HG03460 (cell line): ENCODE measurements at regions not wholly inside any gene's neighbourhood (a gene's known extent, or its start where the extent isn't known, plus 50 kb on each side); places are given as distances from the start of the nearest gene placed in this dataset.

ENCODE experiments used
- ATAC-seq: cut with Tn5 transposase; IDR thresholded peaks from one replicate; pipeline ENCODE4 v1.9.1; 2021; ENCODE audit not compliant: unreplicated experiment

DNA sequence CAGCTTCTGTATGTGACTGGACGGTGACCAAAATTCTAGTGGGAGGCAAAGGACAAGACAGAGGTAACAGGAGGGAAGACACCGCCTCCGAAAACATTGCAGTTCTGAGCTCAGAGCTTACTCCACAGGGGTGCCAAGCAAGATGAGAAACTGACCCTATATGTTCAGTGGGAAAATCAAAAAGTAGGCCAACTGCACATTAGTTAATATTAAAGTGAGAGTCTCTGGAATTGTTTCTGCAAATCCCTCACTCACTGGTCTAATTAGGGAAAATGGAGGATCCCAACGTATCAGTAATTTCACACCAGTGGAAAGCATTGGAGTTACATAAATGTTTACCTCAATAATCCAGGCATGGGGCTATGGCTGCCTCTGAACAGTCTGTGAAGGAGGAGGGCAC lies 313.3 kb upstream of the KCNH8 start:
- no peak for ATAC-seq

DNA sequence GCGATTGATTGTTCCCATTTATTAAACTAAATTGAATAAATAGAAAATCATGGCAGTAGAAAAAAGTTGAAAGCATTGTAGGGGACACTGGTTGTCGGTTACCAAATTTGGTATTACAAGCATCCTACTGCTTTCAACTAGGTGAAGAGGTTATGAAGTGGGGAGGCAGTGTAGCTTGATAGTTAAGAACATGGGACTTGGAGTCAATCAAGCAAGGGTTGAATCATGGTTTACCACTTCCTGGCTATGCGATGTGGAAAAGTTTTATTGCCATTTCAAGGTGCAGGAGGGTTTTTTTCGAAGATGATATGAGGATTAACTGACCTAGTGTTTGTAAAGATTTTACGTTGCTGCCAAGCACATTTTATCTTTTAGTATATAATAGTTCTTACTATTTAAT lies 318.2 kb upstream of the KCNH8 start:
- ATAC-seq: no peak

DNA sequence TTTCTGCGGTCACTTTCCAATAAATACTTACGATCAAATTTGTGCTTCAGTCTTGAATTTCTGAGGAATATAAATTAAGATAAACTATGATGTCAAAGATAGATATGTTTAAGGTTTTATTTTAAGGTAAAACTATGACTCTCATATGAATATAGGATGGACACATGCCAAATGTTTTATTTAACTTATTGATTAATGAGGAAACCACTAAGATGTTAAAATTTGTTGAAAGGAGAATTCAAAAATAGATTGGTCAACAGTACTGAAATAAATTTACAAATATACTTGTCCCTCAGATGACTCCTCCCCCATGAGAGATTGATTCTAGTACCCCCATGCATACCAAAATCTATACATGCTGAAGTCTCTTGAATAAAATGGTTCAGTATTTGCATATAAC lies 319.7 kb upstream of the KCNH8 start:
- no peak for ATAC-seq

DNA sequence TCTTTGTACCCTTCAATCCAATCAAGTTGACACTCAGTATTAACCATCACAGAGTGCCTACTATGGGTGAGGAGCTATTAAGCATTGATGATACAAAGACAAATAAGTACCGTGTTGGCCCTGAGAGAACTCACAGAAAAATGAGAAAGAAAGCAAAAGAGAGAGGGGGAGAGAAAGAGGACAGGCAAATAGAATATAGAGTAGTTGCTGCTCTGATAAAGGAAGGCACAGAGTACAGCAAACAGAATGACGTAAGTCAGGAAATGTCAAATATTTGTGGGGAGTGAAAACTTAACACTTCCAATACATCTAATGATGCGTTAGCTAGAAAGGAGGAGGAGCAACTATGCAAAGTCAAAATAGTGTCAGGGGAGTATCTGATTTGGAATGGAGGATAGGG lies 320.6 kb upstream of the KCNH8 start:
- no peak for ATAC-seq

DNA sequence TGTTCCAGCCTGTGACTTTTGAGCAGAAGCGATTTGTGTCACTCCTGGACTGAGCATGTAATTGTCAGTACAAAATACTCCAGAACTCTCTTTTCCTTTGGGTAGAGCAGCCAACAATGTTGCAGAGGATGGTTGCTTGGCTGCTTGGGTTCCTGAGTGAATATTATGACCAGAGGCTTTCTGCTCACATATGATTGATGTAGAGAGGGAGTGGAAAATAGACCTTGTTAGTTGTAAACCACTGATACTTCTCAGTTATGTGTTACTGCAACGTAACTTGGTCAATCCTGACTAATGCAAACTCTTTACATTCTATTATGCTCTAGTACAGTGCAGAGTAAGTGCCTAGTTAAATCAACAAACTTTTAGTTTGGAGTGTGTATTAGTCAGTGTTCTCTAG lies 322.6 kb upstream of the KCNH8 start:
- no peak for ATAC-seq

DNA sequence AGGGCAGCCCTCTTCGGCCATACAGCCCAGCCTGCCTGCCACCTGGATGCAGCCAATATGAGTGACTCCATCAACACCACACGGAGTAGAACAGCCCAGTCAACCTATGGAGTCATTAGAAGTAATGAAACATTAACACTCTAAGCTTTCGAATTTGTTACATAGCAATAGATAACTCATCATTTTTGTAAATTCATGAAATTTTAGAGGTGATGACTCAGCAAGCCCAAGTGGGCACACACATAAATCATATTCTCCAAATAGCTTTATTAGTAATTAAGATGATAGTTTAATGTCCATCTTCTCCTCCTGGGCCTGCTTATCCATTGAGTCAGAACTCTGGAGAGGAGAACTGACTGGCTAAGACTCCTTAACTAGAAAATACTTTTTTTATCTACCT lies 335.0 kb upstream of the KCNH8 start:
- ATAC-seq: no peak

DNA sequence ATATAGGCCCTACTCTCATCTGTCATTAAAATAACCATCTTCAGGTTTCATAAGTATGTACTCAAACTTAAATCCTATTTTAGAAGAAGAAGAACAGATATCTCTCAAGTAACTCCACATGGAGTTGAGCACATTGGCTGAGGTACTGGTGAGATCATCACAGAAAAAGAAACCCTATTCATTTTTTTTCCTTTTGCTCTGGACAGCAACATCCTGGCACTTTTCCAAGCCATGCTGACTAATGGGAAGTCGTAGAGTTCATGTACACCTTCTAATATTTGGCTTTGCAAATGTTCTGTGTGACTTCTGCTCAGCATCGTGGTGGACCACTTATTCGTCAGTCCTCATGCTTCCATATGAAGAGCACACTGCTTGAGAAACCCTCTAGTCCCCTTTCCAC lies 336.0 kb upstream of the KCNH8 start:
- ATAC-seq: no peak

DNA sequence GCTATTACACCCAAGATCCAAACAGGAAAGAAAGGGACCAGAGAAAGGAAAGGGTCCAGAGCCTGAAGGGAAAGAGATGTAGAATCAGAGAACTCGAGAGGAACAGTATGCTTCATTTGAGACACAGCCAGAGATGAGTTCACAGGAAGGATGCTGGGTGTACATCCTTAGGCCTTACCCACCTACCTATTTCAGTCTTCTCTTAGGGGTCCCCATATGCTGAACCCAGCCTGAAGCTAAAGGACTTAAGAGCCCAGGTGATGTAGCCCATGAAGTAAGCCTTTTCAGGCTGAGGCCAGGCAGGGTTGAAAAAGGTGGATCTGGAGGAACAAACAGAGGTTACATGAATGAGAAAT lies 338.0 kb upstream of the KCNH8 start:
- no peak for ATAC-seq

DNA sequence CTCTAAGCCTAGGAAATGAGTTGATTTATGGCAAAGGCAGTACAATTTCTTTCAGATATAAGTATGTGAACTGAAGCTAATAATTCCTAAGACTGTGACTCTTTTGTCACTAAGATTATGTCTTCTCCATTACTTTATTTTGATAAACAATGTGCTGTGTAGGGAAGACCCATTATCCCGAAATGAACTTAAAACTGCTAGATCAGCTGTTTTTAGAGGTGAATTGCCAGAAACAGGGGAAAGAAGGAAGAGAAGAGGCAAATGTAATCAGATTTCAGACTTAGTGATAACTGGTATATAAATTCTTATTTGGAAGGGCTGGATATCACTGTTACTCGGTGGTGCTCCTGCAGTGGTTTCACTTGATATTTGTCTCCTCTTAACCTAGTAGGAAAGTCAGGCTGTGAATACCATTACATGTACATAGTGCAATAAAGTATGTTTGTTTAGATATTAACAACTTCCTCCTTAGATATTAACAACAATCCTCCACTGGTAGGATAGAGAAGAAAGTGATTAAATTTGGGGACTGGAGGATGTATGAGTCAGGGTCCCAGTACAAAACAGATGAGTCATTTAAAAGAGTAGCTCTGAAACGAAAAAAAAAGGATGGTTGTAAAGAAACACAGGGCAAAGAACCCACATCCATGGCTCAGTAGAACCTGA lies 338.5 kb upstream of the KCNH8 start:
- no peak for ATAC-seq

DNA sequence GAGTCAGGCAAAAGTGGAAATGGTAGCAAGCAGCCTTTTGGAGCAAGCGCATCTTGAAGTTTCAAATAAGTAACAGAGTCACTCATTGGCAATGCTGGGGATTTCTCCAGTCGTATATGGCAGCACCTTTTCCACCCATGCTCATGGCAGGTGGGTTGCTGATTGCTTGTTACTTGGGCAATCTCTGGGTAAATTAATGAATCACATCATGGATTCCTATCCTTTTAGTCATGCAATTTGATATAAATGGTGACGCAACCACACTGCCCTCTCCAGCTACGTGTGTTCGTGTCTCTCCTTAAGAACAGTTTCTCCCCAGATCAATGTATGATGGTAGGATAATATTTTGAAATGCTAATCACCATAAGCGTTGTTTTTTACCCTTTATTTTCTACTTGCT lies 339.9 kb upstream of the KCNH8 start:
- no peak for ATAC-seq

DNA sequence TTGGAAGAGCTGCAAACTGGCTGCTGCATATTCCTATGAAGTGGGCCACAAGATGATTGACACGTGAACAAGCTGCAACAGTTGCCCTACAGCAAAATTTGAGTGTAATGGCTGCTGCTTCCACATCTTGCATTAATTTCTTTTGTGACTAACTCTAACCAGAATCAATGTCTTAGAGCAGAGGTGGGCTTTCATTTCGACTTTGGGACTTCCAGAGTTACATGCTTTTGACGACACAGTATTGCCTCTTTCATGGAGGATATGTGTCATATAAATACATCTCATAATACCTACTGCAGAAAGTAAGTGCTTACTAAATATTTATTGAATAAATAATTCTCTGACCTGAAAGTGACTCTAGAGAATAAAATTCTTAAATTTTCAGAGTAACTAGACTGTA lies 340.7 kb upstream of the KCNH8 start:
- no peak for ATAC-seq

DNA sequence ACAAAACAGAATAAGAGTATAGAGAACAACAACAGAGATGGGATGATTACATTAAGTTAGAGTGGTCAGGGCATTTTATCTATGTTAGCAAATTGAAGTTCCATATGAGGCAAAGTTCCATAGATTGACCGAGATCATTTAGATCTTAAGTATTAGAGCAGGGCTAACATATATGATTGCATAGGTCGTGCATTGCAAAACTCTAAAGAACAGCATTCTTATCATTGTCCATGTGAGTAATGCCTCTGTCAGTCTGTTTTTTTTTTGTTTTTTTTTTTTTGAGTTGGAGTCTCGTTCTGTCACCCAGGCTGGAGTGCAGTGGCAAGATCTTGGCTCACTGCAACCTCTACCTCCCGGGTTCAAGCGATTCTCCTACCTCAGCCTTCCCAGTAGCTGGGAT lies 341.7 kb upstream of the KCNH8 start:
- no peak for ATAC-seq

DNA sequence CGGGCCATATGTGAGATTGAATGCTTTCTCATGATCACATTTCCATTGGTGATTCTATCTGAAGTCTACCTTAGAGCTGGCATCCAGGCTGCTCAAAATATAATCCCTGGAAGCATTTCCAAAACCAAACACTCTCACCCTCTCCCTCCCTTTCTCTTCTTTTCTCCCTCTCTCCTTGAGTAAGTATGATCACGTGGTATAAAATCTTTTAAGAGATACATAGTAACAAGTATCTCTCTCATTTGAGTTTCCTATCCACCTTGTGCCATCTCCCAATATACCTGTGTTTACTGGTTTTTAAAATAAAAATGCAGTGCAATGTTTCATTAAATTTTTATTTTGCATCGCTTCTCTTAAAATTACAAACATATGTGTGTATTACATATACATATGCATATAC lies 350.9 kb upstream of the KCNH8 start:
- ATAC-seq: no peak

DNA sequence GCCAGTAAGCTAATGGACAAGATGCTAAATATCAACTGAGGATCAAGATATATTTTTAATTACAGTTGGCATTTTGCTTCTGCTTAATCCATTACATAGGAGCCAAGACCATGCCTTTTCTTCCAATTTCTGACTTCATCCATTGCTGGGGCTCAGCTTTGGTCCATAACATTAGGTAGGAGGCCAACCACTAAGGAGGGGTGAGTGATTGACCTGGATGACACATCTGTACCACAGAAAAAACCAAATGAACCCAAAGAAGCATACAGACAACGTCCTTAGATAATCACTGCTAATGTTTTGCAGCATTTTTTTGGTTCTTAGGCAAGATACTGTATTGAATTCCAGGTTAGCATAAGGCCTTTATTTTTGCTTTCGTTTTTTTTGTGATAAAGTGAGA lies 353.2 kb upstream of the KCNH8 start:
- ATAC-seq: no peak

DNA sequence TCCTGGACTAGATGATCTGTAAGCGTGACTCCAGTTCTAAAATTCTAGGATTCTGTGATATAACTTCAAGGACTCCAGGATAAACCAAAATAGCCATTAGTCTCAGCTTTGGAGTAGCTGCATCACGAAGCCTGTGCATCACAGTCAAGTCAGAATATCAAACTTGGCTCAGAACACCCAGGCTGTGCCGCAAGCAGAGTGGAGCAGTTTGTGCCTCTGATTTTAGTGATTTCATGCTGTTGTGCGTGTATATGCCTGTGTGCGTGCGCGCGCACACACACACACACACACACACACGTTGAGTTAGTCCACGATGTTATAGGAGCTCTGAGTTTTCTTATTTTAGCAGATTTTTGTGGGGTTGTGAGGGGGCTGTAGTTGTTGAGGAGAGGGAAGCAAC lies 356.6 kb upstream of the KCNH8 start:
- no peak for ATAC-seq

DNA sequence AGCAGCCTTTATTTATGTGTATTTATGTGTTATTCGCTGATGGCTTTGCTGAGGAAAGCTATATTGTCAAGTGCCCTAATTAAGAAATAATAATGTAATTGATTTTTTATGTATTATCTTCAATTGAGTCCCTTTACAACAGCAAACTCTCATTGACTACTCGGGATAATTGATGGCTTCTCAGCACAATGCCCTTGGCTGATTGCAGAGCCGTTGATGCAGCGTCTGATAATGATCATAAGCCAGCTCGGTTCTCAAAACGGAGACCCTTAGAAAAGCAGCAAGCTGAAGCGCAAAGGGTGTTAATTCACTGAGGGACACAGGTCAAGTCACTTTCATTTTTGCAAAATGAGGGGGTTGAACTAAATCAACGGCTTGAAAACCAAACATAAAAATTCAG lies 357.1 kb upstream of the KCNH8 start:
- ATAC-seq: no peak

DNA sequence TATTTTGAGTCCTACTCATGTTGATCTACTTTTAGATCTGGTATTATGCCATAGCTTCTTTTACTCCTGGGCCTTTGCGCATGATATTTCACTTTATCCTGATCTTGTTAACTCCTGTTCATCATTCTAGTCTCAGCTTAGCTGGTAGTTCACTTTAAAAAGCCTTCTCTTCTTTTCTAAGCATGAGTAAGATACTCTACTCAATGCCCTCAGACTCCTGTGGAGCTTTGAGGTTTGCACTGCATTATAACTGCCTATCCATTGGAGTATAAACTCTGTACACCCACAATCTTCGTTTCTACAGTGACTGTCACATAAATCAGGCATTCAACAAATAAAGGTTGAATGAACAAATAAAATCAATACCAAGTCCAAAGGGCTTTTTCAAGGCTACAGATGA lies 357.9 kb upstream of the KCNH8 start:
- no peak for ATAC-seq

DNA sequence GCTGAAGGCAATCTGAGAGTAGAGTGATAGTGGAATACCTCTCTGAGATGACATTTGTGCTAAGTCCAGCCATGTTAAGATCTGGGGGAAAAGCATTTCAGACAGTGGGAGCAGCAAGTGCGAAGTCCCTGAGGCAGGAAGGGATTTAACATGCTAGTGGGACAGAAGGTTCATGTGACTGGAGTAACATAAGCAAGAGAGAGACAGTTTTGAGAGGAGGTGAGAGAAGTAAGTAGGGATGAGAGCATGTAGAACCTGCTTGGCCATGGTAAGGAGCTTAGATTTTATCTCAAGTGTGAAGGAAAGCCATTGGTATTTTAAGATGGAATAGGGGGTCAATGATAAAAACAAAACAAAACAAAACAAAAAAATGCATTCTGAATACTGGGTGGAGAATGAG lies 358.6 kb upstream of the KCNH8 start:
- ATAC-seq: no peak

DNA sequence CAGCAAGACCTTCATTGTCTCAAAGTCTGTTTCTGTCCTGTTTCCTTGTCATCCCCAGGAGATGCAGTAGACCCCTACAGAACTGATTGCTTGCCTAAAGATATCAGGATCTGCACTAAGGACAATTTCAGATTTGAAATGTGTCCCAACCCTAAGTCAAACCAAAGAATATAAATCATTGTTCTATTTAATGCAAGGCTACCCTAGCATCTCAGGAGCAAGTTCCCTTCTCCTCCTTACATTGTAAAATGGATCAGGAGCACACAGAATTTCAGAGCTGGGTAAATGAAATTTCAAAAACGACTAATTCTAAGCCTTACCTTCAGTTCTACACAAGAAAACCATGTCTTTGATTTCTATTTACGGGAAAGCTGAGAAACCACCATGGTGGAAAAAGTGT lies 360.9 kb upstream of the KCNH8 start:
- no peak for ATAC-seq

DNA sequence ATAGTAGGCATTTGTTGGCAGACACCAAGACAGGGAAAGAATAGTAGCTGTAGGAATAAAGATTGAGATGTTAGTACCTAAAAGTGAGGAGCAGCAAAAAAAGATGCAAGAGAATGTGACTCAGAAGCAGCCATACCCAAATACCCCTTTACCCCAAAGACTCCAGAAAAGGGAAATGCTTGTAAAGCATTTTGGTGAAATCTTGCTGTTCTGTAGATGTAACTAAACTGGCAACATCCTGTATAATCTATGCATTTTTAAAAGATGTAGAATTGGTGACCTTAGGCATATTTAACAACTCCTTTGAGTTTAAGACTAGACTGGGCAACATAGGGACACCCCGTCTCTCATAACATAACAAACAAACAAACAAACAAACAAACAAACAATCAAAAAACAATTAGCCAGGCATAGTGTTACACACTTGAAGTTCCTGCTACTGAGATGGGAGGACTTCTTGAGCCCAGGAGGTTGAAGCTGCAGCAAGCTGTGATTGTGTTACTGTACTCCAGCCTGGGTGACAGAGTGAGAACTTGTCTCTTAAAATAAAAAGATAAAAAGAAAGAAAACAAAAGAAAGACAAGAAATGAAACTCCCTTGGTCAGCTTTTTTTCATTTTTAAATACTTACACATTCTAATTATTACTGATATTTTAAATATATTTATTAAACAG lies 361.5 kb upstream of the KCNH8 start:
- ATAC-seq: no peak

DNA sequence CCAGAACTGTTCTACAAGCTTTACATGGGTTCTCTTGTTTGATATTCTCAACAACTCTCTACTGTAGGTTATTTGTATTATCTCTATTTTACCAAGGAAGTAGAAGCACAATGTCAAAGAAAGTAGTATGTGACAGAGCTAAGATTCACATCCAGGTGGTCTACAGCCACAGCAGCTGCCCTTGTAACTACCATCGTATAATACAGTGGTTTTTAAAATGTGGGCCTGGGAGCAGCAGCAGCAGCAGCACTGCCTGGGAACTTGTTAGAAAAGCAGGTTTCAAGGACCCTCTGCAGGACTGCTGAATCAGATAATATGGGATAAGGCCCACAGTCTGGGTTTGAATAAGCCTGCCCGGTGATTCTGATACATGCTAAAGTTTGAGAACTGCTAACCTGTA lies 357.1 kb upstream of the SATB1 start:
- ATAC-seq: no peak

DNA sequence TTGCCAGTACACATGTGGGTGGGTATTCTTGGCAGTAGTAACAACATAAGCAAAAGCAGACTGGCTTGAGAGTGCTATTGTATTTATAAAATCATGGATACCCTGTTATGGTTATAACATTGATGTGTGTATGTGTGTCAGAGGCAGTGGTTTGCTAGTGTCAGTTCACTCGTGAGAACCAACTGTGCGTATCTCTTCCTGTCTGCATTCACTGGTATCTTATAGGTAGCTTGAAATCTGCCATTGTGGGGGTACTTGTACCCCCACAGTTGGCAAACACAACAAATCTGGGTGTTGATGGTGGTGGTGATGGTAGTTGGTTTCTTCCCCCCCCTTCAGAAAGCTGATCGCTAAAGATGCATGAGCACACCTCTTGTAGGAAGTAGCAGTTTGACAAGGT lies 355.8 kb upstream of the SATB1 start:
- no peak for ATAC-seq

DNA sequence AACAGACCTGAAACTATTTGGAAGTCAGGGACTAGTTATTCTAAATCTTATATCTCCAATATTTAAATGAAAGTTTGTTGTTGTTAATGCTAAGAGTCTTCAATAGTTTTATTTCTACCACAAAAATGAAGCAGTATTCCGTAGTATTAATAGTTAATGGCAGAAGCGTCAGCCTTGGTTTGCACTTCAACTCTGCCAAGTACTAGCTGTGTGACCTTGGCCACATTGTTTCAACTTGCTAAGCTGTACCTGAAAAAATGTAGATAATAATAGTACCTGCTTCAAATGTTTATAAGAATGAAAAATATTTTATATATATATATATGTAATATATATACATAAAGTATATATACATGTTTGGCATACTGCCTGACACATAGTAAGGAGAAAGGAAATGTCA lies 354.6 kb upstream of the SATB1 start:
- no peak for ATAC-seq
